DND-41 (cell line): ENCODE measurements at regions not wholly inside any gene's neighbourhood (a gene's known extent, or its start where the extent isn't known, plus 50 kb on each side); places are given as distances from the start of the nearest gene placed in this dataset.

Experiments used
- EZH2 ChIP-seq: IDR thresholded peaks from 3 replicates; pipeline ENCODE4 v1.6.1; 2012; ENCODE audit warnings: borderline replicate concordance, low read depth, mild to moderate bottlenecking, moderate library complexity, low read length, inconsistent platforms; ENCODE audit not compliant: severe bottlenecking
- TF ChIP-seq, protein P1 (sequence below): IDR thresholded peaks from 2 replicates; pipeline ENCODE4 v1.5.1; 2012; ENCODE audit warnings: borderline replicate concordance, low read length, moderate library complexity, mild to moderate bottlenecking; ENCODE audit not compliant: poor library complexity, severe bottlenecking; ENCODE audit errors: extremely low read depth

- TF ChIP-seq, protein P1, sequence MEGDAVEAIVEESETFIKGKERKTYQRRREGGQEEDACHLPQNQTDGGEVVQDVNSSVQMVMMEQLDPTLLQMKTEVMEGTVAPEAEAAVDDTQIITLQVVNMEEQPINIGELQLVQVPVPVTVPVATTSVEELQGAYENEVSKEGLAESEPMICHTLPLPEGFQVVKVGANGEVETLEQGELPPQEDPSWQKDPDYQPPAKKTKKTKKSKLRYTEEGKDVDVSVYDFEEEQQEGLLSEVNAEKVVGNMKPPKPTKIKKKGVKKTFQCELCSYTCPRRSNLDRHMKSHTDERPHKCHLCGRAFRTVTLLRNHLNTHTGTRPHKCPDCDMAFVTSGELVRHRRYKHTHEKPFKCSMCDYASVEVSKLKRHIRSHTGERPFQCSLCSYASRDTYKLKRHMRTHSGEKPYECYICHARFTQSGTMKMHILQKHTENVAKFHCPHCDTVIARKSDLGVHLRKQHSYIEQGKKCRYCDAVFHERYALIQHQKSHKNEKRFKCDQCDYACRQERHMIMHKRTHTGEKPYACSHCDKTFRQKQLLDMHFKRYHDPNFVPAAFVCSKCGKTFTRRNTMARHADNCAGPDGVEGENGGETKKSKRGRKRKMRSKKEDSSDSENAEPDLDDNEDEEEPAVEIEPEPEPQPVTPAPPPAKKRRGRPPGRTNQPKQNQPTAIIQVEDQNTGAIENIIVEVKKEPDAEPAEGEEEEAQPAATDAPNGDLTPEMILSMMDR, result no peak
- no peak for TF ChIP-seq EZH2
These were observed 1343.0 kb upstream of the SLC39A10 start for GRCh38 chr2:194314042-194314441.
